ENCODE measurements at regions not wholly inside any gene's neighbourhood (a gene's known extent, or its start where the extent isn't known, plus 50 kb on each side); places are given as distances from the start of the nearest gene placed in this dataset.

GRCh38 chr2:16816016-16816415, 150.4 kb upstream of the CYRIA start:
- no peak for DNase-seq (ENCODE audit: insufficient read length, low spot score)
- TF ChIP-seq POLR2A (IDR thresholded peaks at IDR 0.05; ENCODE audit: low read depth, low read length), result no peak
- no peak for FAIRE-seq

DNA sequence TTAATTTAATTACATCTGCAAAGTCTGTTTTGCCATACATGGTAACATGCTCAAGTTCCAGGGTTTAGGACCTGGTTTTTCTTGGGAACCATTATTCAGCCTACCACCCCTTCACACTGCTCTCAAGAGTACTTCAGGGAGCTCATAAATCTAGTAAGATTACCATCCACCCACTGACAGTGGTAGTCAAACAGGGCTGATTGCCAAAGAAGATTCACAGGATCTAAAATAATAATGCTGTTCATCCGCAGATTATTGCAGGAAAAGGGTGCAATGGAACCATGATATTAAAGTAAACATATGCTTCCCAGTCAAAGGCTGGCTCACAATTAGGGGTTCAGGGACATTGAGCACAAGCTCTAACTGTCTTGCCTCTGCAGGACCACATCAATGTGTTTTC, 148.0 kb upstream of the CYRIA start:
- FAIRE-seq (no peak), DNase-seq (ENCODE audit: insufficient read length, low spot score) (no peak)
- TF ChIP-seq POLR2A (IDR thresholded peaks at IDR 0.05; ENCODE audit: low read depth, low read length), result no peak

- no peak for DNase-seq (ENCODE audit: insufficient read length, low spot score)
- TF ChIP-seq POLR2A (IDR thresholded peaks at IDR 0.05; ENCODE audit: low read depth, low read length), result no peak
- no peak for FAIRE-seq
Measured at GRCh38 chr2:16798472-16798871, 132.8 kb upstream of the CYRIA start.

DNA sequence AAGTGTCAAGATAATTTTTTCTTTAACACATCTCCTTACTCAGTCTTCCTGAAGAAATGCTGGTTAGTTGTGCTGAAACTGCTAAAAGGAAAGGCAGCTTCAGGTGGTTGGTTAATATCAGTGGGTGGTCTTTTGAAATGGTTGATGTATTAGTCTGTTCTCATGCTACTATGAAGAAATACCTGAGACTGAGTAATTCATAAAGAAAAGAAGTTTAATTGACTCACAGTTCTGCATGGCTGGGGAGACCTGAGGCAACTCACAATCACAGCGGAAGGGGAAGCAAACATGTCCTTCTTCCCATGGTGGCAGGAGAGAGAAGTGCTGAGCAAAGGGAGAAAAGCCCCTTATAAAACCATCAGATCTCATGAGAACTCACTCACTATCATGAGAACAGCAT, 125.9 kb upstream of the CYRIA start:
- DNase-seq (ENCODE audit: insufficient read length, low spot score) (no peak), FAIRE-seq (no peak)

GRCh38 chr2:16785149-16785548, 119.5 kb upstream of the CYRIA start:
- no peak for DNase-seq (ENCODE audit: insufficient read length, low spot score)
- FAIRE-seq, result no peak
- no peak for TF ChIP-seq POLR2A (IDR thresholded peaks at IDR 0.05; ENCODE audit: low read depth, low read length)

More for the DNA sequence above, 125.9 kb upstream of the CYRIA start:
- TF ChIP-seq POLR2A (IDR thresholded peaks at IDR 0.05; ENCODE audit: low read depth, low read length), result no peak

GRCh38 chr2:16784652-16785051, 119.0 kb upstream of the CYRIA start:
- FAIRE-seq (no peak), DNase-seq (ENCODE audit: insufficient read length, low spot score) (no peak)
- no peak for TF ChIP-seq POLR2A (IDR thresholded peaks at IDR 0.05; ENCODE audit: low read depth, low read length)

DNA sequence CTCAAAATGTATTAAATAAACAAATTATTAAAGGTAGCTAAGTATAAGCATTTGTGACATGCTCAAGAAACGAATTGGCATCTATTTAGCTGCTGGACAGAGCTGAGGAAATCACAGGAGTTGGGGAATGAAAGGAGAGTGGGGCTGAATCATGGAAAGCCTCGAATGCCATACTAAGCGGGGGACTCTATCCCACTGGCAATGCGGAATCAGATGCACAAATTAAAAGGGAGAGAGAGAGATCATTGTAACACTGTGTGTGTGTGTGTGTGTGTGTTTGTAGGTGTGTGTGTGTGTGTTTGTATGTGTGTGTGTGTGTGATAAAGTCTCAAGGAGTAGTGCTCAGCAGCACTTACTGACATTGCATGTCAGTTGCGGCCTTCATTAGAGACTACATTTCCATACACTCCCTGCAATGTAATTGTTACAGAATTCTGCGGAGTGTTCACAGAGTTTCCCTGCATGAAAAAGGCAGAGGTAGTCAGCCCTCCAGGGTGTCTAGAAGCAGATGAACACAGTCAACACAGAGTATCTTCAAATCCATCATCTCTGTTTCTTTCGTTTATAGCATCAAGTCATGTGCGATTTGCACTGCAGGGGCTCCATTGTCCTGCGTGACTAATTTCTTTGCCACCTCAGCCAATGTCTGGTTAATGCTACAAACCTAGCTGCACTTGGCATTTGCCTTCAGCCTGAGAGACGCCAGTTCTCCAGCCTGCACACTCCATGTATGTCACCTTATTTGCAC, 111.7 kb upstream of the CYRIA start:
- TF ChIP-seq POLR2A (IDR thresholded peaks at IDR 0.05; ENCODE audit: low read depth, low read length), result no peak
- FAIRE-seq, result no peak
- DNase-seq (ENCODE audit: insufficient read length, low spot score), result no peak

GRCh38 chr2:16775899-16776231, 110.2 kb upstream of the CYRIA start:
- DNase-seq (ENCODE audit: insufficient read length, low spot score), result no peak
- TF ChIP-seq POLR2A (IDR thresholded peaks at IDR 0.05; ENCODE audit: low read depth, low read length), result no peak
- no peak for FAIRE-seq

DNA sequence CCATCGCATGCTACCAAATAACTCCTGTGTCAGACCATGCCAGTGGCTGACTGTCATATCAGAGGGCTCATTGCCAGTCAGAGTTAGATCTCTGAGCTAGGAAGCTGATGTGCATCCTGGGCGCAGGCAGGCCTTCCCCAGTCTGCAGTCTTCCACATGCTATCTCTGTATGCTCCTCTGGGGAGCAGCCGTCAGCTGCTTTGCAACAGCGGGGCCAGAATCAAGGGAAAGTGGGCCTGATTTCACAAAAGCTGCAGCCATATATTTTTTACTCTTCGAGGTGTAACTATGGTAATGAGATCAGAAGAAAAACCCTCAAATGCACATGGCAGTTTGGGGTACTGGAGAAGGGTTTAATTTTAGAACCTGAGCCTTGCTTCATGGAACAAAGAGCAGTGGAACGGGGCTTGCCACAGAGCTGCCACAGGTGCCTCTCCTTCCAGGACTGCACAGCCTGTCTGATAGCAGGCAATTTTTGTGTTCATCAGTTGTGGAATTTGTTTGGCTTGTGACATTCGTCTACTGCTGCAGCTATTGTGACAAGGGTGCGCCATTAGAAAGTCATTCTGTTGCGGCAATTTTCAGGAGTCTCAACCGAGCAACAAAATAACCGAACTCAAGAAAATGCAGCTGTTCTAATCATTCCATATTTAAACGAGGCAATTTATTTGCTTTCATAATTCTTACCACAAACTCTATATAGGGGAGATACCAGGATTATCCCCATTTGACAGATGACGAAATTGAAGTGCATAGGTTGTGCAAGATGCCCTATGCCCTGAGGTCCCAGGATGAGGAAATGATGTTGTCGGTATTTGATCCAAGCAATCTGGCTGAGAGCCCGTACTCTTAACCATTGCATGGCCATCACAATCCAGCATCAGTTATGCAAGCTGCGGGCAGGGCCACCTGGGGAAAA, 109.6 kb upstream of the CYRIA start:
- DNase-seq (ENCODE audit: insufficient read length, low spot score), result no peak
- FAIRE-seq, result no peak
- TF ChIP-seq POLR2A (IDR thresholded peaks at IDR 0.05; ENCODE audit: low read depth, low read length), result no peak

- no peak for TF ChIP-seq POLR2A (IDR thresholded peaks at IDR 0.05; ENCODE audit: low read depth, low read length)
- DNase-seq (ENCODE audit: insufficient read length, low spot score) (no peak), FAIRE-seq (no peak)
Measured at GRCh38 chr2:16774091-16774490, 108.5 kb upstream of the CYRIA start.

DNA sequence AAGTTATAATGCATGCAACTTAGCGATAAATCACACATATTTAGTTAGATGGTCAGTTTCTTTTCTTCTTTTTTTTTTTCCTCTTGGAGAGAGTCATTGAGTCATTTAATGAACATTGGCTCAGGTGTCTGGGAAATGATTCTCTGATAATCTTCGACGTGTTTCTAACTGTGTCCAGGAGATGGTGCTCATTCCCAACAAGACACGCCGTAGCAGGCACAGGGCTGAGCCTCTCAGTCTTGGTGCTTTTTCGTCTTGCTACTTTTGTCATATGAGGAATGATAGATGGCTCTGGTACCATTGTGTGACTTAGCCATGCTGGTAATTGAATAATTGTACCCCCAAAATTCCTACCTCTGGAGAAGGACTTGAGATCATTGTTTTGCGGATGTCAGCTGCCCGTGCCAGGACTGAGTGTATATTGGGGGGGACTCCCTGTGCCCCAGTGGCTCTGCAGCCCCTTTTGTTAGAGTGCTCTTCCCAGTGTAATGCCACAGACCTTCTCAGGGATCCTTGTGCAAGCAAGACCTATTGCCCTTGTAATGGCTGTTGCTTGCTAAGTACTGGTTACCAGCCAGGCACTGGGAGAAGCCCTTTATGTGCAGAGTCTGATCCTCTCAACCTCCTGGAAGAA, 107.6 kb upstream of the CYRIA start:
- FAIRE-seq (peak; percentile 74), DNase-seq (ENCODE audit: insufficient read length, low spot score) (no peak)

DNA sequence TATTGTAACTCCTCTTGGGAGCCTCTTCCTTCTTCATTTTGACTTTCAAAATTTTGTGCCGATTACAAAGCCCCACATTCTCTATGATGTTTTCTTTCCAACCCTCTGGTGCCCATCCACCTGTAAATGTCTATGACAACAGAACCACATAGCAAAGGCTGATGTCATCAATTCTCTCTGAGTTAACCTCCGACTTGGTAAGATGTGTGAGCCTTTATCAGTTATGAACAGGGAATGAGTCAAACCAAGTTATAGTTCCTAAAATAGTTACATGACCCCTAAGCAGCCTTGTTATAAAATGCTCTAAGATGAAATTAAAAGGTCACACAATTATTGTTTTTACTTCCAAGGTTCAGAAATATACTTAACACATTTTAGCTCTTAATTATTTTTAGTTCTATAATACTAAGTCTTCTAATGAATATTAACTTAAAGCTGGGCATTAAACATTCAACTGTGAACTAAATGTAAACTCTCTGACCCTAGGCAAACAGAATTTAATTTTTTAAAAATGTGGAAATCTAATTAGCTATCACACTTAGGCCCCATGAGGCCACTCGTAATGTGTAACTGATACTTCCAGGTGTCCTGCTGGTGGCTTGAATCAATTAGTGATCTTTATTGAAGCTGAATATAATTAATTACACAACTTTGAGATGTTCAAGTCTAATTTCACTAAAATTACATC, 102.3 kb upstream of the CYRIA start:
- FAIRE-seq (no peak), DNase-seq (ENCODE audit: insufficient read length, low spot score) (no peak)
- no peak for TF ChIP-seq POLR2A (IDR thresholded peaks at IDR 0.05; ENCODE audit: low read depth, low read length)

More for the DNA sequence above, 107.6 kb upstream of the CYRIA start:
- TF ChIP-seq POLR2A (IDR thresholded peaks at IDR 0.05; ENCODE audit: low read depth, low read length), result no peak

DNA sequence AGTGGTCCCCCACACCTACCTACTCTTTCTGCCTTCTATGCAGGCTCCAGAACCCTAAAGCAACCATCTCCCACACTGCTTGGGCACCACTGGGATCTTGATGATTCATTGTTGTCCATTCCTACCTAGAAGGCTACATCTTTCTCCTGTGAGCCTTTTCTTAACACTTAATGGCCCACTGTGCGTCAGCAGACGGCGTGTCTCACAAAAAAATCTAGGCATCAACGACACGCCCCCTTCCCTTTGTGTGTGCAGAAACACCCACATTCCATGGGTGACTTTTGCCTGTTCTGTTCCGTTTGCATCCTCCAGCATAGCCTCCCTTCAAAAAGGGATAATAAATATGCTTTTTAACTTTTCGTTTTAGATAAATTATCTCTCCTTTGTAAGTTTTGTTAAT, 99.7 kb upstream of the CYRIA start:
- no peak for DNase-seq (ENCODE audit: insufficient read length, low spot score)
- FAIRE-seq, result no peak
- no peak for TF ChIP-seq POLR2A (IDR thresholded peaks at IDR 0.05; ENCODE audit: low read depth, low read length)

GRCh38 chr2:16764487-16764886, 98.9 kb upstream of the CYRIA start:
- no peak for TF ChIP-seq POLR2A (IDR thresholded peaks at IDR 0.05; ENCODE audit: low read depth, low read length)
- FAIRE-seq, result no peak
- DNase-seq (ENCODE audit: insufficient read length, low spot score), result no peak
